ENCODE measurements at regions not wholly inside any gene's neighbourhood (a gene's known extent, or its start where the extent isn't known, plus 50 kb on each side); places are given as distances from the start of the nearest gene placed in this dataset.

GRCh38 chr5:58081435-58081834 lies 378.5 kb downstream of the PLK2 start:
- TF ChIP-seq GATA3 (IDR thresholded peaks at IDR 0.05; ENCODE audit: low read depth, low read length) (no peak), GATA2 (IDR thresholded peaks at IDR 0.05; ENCODE audit: low read depth, low read length) (no peak)
